Central memory CD8-positive, alpha-beta T cell (primary cell): ENCODE measurements at regions not wholly inside any gene's neighbourhood (a gene's known extent, or its start where the extent isn't known, plus 50 kb on each side); places are given as distances from the start of the nearest gene placed in this dataset.
A peak's percentile ranks its signal among the peaks of the same experiment; 100 is the strongest.
"Not testable (repeated sequence)": the region's sequence is repeated elsewhere in the genome, so short reads cannot be mapped to it uniquely, and the experiment has no call there.

Experiments
- ATAC-seq: fragments of 150-1000 bp; cut with Tn5 transposase; replicated peaks from 2 replicates; pipeline ENCODE4 v1.10.0; 2022; ENCODE audit warnings: mild to moderate bottlenecking, moderate FRiP score, moderate number of reproducible peaks; ENCODE audit not compliant: poor library complexity, severe bottlenecking; ENCODE audit errors: extremely low read depth
- DNase-seq, 2 donors: peaks; one replicate each; pipeline ENCODE4 v3.0.0; 2021; ENCODE audit warnings: low spot score in 2 of 2
- H3K27ac Mint-ChIP-seq: one replicate; pipeline ENCODE4 v1.8.0; 2022; ENCODE audit warnings: low read depth, mild to moderate bottlenecking, moderate library complexity, mixed read lengths
- H3K27me3 Mint-ChIP-seq: one replicate; pipeline ENCODE4 v1.8.0; 2022; ENCODE audit warnings: mixed read lengths
- H3K36me3 Mint-ChIP-seq: one replicate; pipeline ENCODE4 v1.8.0; 2022; ENCODE audit warnings: mild to moderate bottlenecking, moderate library complexity, mixed read lengths; ENCODE audit not compliant: insufficient read depth
- H3K4me1 Mint-ChIP-seq: one replicate; pipeline ENCODE4 v1.8.0; 2022; ENCODE audit warnings: mixed read lengths
- H3K4me3 Mint-ChIP-seq: one replicate; pipeline ENCODE4 v1.8.0; 2022; ENCODE audit warnings: mild to moderate bottlenecking, moderate library complexity, mixed read lengths
- H3K9me3 Mint-ChIP-seq: one replicate; pipeline ENCODE4 v1.8.0; 2022; ENCODE audit warnings: mixed read lengths

- DNase-seq, H3K4me3 Mint-ChIP-seq, H3K36me3 Mint-ChIP-seq, H3K9me3 Mint-ChIP-seq, ATAC-seq, H3K27ac Mint-ChIP-seq, H3K4me1 Mint-ChIP-seq: not testable (repeated sequence)
- peaks cover 13% of the 10 kb centered on the region for H3K27me3 Mint-ChIP-seq
Measured at GRCh38 chr1:146556405-146556804, 327.6 kb upstream of the NOTCH2NLA start.

- H3K27me3 Mint-ChIP-seq, ATAC-seq, H3K27ac Mint-ChIP-seq, H3K4me3 Mint-ChIP-seq, H3K9me3 Mint-ChIP-seq, H3K4me1 Mint-ChIP-seq, DNase-seq, H3K36me3 Mint-ChIP-seq: not testable (repeated sequence)
Measured at GRCh38 chr1:146552414-146552813, 323.6 kb upstream of the NOTCH2NLA start.

- H3K27ac Mint-ChIP-seq, H3K36me3 Mint-ChIP-seq, H3K4me1 Mint-ChIP-seq, ATAC-seq, H3K4me3 Mint-ChIP-seq, H3K9me3 Mint-ChIP-seq, DNase-seq: not testable (repeated sequence)
- peaks cover 10% of the 10 kb centered on the region for H3K27me3 Mint-ChIP-seq
Measured at GRCh38 chr1:146548684-146549083, 319.9 kb upstream of the NOTCH2NLA start.

GRCh38 chr1:146546189-146546588, 317.4 kb upstream of the NOTCH2NLA start:
- not testable (repeated sequence) for DNase-seq, ATAC-seq, H3K27ac Mint-ChIP-seq, H3K4me3 Mint-ChIP-seq, H3K36me3 Mint-ChIP-seq, H3K4me1 Mint-ChIP-seq, H3K9me3 Mint-ChIP-seq
- peaks cover 10% of the 10 kb centered on the region for H3K27me3 Mint-ChIP-seq

GRCh38 chr1:146537775-146538373, 309.1 kb upstream of the NOTCH2NLA start:
- not testable (repeated sequence) for H3K27ac Mint-ChIP-seq, H3K4me1 Mint-ChIP-seq, DNase-seq, H3K9me3 Mint-ChIP-seq, H3K27me3 Mint-ChIP-seq, ATAC-seq, H3K36me3 Mint-ChIP-seq, H3K4me3 Mint-ChIP-seq

- not testable (repeated sequence) for DNase-seq, H3K27ac Mint-ChIP-seq, H3K36me3 Mint-ChIP-seq, H3K27me3 Mint-ChIP-seq, H3K4me3 Mint-ChIP-seq, H3K9me3 Mint-ChIP-seq, H3K4me1 Mint-ChIP-seq
- ATAC-seq = peak; percentile 89
Measured at GRCh38 chr1:146536028-146536427, 307.2 kb upstream of the NOTCH2NLA start.

GRCh38 chr1:146535575-146535974, 306.8 kb upstream of the NOTCH2NLA start:
- not testable (repeated sequence) for DNase-seq, H3K36me3 Mint-ChIP-seq, H3K9me3 Mint-ChIP-seq, H3K27ac Mint-ChIP-seq, H3K27me3 Mint-ChIP-seq, H3K4me3 Mint-ChIP-seq, ATAC-seq, H3K4me1 Mint-ChIP-seq

- not testable (repeated sequence) for H3K4me1 Mint-ChIP-seq
Measured at GRCh38 chr1:146530958-146531357, 302.1 kb upstream of the NOTCH2NLA start.

GRCh38 chr1:146522812-146523211, 294.0 kb upstream of the NOTCH2NLA start:
- not testable (repeated sequence) for H3K4me3 Mint-ChIP-seq, H3K9me3 Mint-ChIP-seq, DNase-seq, H3K4me1 Mint-ChIP-seq, ATAC-seq, H3K27ac Mint-ChIP-seq, H3K27me3 Mint-ChIP-seq, H3K36me3 Mint-ChIP-seq

More at GRCh38 chr1:146530958-146531357, 302.1 kb upstream of the NOTCH2NLA start:
- not testable (repeated sequence) for H3K27ac Mint-ChIP-seq, H3K27me3 Mint-ChIP-seq, ATAC-seq, H3K36me3 Mint-ChIP-seq, DNase-seq, H3K4me3 Mint-ChIP-seq, H3K9me3 Mint-ChIP-seq

GRCh38 chr1:146522345-146522744, 293.5 kb upstream of the NOTCH2NLA start:
- H3K9me3 Mint-ChIP-seq, H3K4me3 Mint-ChIP-seq, DNase-seq, H3K27ac Mint-ChIP-seq, H3K4me1 Mint-ChIP-seq, ATAC-seq, H3K36me3 Mint-ChIP-seq, H3K27me3 Mint-ChIP-seq: not testable (repeated sequence)

GRCh38 chr1:146521804-146522203, 293.0 kb upstream of the NOTCH2NLA start:
- H3K4me3 Mint-ChIP-seq, H3K27ac Mint-ChIP-seq, H3K27me3 Mint-ChIP-seq, H3K4me1 Mint-ChIP-seq, DNase-seq, H3K36me3 Mint-ChIP-seq, ATAC-seq, H3K9me3 Mint-ChIP-seq: not testable (repeated sequence)

GRCh38 chr1:146513754-146514153, 284.9 kb upstream of the NOTCH2NLA start:
- not testable (repeated sequence) for H3K27ac Mint-ChIP-seq, H3K27me3 Mint-ChIP-seq, ATAC-seq, H3K9me3 Mint-ChIP-seq, H3K4me3 Mint-ChIP-seq, H3K4me1 Mint-ChIP-seq, H3K36me3 Mint-ChIP-seq, DNase-seq

- not testable (repeated sequence) for H3K27me3 Mint-ChIP-seq, H3K4me3 Mint-ChIP-seq, H3K27ac Mint-ChIP-seq, H3K4me1 Mint-ChIP-seq, H3K36me3 Mint-ChIP-seq, DNase-seq, ATAC-seq, H3K9me3 Mint-ChIP-seq
Measured at GRCh38 chr1:146511047-146511777, 282.4 kb upstream of the NOTCH2NLA start.
